ENCODE measurements at regions not wholly inside any gene's neighbourhood (a gene's known extent, or its start where the extent isn't known, plus 50 kb on each side); places are given as distances from the start of the nearest gene placed in this dataset.

- TF ChIP-seq CTCF (conservative IDR thresholded peaks at IDR 0.05; ENCODE audit: low read depth, low read length) (no peak), POLR2A (IDR thresholded peaks at IDR 0.05; ENCODE audit: low read depth, low read length) (no peak), MXI1 (IDR thresholded peaks at IDR 0.05; ENCODE audit: borderline replicate concordance, low read depth, low read length) (no peak)
These were observed 342.8 kb upstream of the SFSWAP start for GRCh38 chr12:131367983-131368667.

Measured in IMR-90 (cell line).